ENCODE measurements at regions not wholly inside any gene's neighbourhood (a gene's known extent, or its start where the extent isn't known, plus 50 kb on each side); places are given as distances from the start of the nearest gene placed in this dataset.

DNA sequence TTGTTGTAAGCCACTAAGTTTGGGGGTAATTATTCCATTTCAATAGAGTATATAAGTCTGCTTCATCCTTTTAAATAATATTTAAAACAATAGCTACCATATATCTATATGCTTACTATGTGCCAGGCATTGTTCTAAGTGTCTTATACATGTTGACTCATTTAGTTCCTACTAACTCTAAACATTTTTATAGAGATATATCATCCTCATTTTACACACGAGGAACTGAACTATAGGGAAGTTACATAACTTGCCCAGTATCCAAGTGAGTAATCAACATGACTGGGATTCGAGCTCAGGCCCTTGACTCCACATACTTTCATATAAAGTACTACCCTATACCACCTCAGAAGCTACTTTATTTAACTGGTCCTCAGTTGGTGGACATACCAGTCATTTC lies 175.3 kb upstream of the RAI2 start:
- TF ChIP-seq CTCF (IDR thresholded peaks at IDR 0.05) (no peak), POLR2A (IDR thresholded peaks at IDR 0.05) (no peak)

Data from gastroesophageal sphincter (tissue), 3 donors.